AG04450 (cell line): ENCODE measurements at regions not wholly inside any gene's neighbourhood (a gene's known extent, or its start where the extent isn't known, plus 50 kb on each side); places are given as distances from the start of the nearest gene placed in this dataset.

ENCODE experiments used
- CTCF ChIA-PET: fragments of 300-600, 350-600 bp; formaldehyde crosslinking; extraction: SDS; loops from one replicate; lab custom pipeline; 2022; ENCODE audit warnings: antibody characterized with exemption, inconsistent platforms; lab: Charles Lee
- POLR2A ChIA-PET: fragments of 350-600 bp; formaldehyde crosslinking; extraction: SDS; loops from one replicate; lab custom pipeline; 2021; ENCODE audit warnings: antibody characterized with exemption, inconsistent platforms; lab: Yijun Ruan, JAX
- DNase-seq: peaks from one replicate; pipeline ENCODE4 v3.0.0-alpha.2; 2011; ENCODE audit warnings: low read depth, low spot score
- H3K27ac ChIP-seq: one replicate; pipeline ENCODE4 v1.5.1; 2012; ENCODE audit warnings: low read depth, low read length, control low read depth
- H3K27me3 ChIP-seq: one replicate; pipeline ENCODE4 v1.6.0; 2012; ENCODE audit warnings: low read length; ENCODE audit not compliant: control insufficient read depth, insufficient read depth
- H3K4me3 ChIP-seq: 2 replicates; pipeline ENCODE4 v1.5.1; 2011; ENCODE audit warnings: mild to moderate bottlenecking, low read depth, low read length, control low read depth
- H3K9me3 ChIP-seq: 2 replicates; pipeline ENCODE4 v1.5.1; 2012; ENCODE audit warnings: low read length; ENCODE audit not compliant: control insufficient read depth, insufficient read depth
- TF ChIP-seq, protein P1 (sequence below): IDR thresholded peaks from 2 replicates; pipeline ENCODE4 v1.5.1; 2011; ENCODE audit warnings: low read depth, low read length, control low read depth, inconsistent platforms

DNA sequence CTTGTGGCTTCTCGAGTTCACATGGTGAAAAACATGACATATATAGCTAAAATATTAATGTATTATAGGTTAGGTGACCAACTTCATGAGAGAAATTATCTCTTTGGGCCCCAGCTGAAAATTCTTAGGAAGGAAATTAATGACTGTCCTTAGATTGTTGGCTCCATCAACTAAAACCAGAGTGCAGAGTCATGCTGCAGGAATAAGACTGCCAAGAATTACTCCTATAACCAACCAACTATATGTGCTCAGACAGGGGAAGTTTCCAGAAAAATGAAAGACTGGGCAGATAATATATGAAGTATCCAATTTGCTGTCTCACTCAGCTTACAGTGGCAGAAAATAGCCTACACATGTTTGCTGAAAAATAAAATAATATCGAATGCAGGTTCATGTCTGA, 71.0 kb upstream of the TMEFF2 start:
- Histone ChIP-seq H3K27ac (no peak overlapping the region), H3K9me3 (no peaks in the 10 kb centered on the region), H3K4me3 (no peak overlapping the region), H3K27me3 (no peaks in the 10 kb centered on the region)
- CTCF ChIA-PET, result interaction anchor here (1.0 to 1.6 kb wide), 3 partner anchors 9 to 22 kb away, joined by 3 to 5 read pairs (median 4); no protein-coding TSS in a partner anchor
- POLR2A ChIA-PET, result no interaction called here
- DNase-seq, result no peak
- TF ChIP-seq, protein P1, sequence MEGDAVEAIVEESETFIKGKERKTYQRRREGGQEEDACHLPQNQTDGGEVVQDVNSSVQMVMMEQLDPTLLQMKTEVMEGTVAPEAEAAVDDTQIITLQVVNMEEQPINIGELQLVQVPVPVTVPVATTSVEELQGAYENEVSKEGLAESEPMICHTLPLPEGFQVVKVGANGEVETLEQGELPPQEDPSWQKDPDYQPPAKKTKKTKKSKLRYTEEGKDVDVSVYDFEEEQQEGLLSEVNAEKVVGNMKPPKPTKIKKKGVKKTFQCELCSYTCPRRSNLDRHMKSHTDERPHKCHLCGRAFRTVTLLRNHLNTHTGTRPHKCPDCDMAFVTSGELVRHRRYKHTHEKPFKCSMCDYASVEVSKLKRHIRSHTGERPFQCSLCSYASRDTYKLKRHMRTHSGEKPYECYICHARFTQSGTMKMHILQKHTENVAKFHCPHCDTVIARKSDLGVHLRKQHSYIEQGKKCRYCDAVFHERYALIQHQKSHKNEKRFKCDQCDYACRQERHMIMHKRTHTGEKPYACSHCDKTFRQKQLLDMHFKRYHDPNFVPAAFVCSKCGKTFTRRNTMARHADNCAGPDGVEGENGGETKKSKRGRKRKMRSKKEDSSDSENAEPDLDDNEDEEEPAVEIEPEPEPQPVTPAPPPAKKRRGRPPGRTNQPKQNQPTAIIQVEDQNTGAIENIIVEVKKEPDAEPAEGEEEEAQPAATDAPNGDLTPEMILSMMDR, result no peak

DNA sequence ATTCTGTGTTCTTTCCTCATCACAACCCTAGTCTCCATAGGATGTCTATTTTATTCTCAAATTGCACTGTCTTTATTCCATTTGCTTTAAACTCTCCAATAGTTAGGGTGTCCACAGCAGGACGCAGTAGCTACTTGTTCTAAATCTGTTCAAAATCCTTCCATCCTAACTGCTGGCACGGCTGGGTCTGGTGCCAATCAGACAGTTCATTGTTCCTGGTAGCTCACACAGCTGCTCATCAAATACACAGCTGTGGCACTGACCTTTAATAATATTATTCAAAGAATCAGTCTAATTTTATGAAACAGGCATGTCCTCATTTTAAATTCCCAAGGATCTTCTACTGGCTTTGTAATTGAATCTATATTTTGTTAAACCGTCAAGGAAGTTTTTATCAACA, 59.7 kb upstream of the TMEFF2 start:
- DNase-seq, result no peak
- H3K27me3 ChIP-seq, result no peaks in the 10 kb centered on the region

DNA sequence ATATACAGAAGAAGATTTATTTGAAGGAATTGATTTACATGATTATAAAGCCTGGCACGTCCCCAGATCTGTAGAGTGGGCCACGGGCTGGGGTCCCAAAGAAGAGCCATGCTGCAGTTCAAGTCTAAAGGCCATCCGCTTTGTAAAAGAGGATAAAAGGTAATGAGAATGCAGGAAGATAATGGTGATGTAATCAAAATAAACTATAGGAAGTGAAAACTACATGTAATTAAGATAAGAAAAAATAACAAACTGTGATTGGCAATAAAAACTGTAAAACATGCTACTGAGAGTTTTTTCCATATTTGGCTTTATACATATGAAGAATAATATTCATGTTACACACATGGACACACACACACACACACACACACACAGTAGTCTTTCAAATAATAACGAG, 59.0 kb upstream of the TMEFF2 start:
- no peaks in the 10 kb centered on the region for H3K27me3 ChIP-seq
- no peaks in the 10 kb centered on the region for H3K9me3 ChIP-seq
- POLR2A ChIA-PET, result no interaction called here
- CTCF ChIA-PET, result no interaction called here
- no peak overlapping the region for H3K4me3 ChIP-seq
- H3K27ac ChIP-seq, result no peak overlapping the region
- DNase-seq, result no peak
- TF ChIP-seq, protein P1, result no peak

More for the DNA sequence above, 59.7 kb upstream of the TMEFF2 start:
- TF ChIP-seq, protein P1, result no peak
- H3K4me3 ChIP-seq, result no peak overlapping the region
- POLR2A ChIA-PET, result no interaction called here
- no peaks in the 10 kb centered on the region for H3K9me3 ChIP-seq
- CTCF ChIA-PET, result no interaction called here
- H3K27ac ChIP-seq, result no peak overlapping the region

DNA sequence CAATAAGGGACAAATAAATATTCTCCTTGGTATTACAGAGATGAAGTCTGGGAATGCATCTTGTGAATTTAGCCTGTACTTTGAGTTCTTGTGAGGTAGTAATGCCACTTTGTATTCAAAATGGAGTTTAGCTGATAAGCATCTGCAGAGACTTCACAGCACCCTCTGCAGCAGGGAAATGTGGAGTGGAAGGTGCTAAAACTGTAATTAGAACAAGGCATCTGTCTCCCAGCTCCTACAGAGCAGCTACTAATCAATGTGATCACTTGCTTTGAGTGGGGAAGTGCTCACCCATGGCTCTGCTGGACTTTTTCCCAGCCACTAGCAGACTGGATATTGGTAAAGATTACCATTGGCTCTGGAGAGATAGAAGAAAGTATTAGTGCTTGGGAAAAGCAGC, 56.2 kb upstream of the TMEFF2 start:
- POLR2A ChIA-PET, result no interaction called here
- H3K9me3 ChIP-seq, result no peaks in the 10 kb centered on the region
- no peak overlapping the region for H3K27ac ChIP-seq
- CTCF ChIA-PET, result interaction anchor here (0.7 kb wide), 1 partner anchor 17 kb away, joined by 3 read pairs; no protein-coding TSS in a partner anchor
- TF ChIP-seq, protein P1, result no peak
- no peaks in the 10 kb centered on the region for H3K27me3 ChIP-seq
- DNase-seq, result no peak
- H3K4me3 ChIP-seq, result no peak overlapping the region

DNA sequence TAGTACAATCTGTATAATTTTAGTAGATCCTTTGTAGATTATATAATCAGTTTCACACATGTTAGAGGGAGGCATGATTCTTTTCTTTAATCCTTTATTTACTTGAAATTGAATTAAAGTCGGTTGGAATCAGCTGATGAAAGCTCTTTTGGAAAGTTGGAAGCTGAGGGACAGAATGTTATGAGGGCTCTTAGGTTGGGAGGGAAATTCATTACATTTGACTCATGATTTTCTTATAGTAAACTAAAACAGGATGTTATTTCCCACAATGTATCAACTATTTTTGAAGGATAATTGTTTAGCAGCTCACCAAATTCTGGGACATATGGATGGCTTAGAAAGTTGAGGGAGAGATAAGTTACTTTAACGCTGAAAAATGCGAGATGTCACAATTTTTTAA, 52.7 kb upstream of the TMEFF2 start:
- no peak for DNase-seq
- no peak overlapping the region for H3K27ac ChIP-seq
- H3K9me3 ChIP-seq, result no peaks in the 10 kb centered on the region
- H3K27me3 ChIP-seq, result no peaks in the 10 kb centered on the region
- TF ChIP-seq, protein P1, result no peak
- ChIA-PET CTCF (interaction anchor here (0.6 kb wide), 1 partner anchor 20 kb away, joined by 3 read pairs; no protein-coding TSS in a partner anchor), POLR2A (no interaction called here)
- H3K4me3 ChIP-seq, result no peak overlapping the region
